GM12878 (cell line): ENCODE measurements at regions not wholly inside any gene's neighbourhood (a gene's known extent, or its start where the extent isn't known, plus 50 kb on each side); places are given as distances from the start of the nearest gene placed in this dataset.

Experiments used
- ATAC-seq: fragments of 200-7000 bp; cut with Tn5 transposase; 3 replicates; pipeline ENCODE4 v1.9.1; 2020; ENCODE audit warnings: mild to moderate bottlenecking, moderate library complexity
- BruUV-seq: library from RNA; stranded (reverse); fragments of 400-500 nt; replicated peaks from 2 replicates; lab custom pipeline; 2021; lab: Mats Ljungman, UMichigan
- CTCF ChIA-PET: fragments of 300-600 bp; sonication (Branson Sonifier 250); formaldehyde crosslinking; extraction: SDS; loops from one replicate; lab custom pipeline; 2021; ENCODE audit warnings: inconsistent platforms; lab: Yijun Ruan, JAX
- POLR2A ChIA-PET: fragments of 350-600 bp; formaldehyde crosslinking; extraction: SDS; loops from one replicate; lab custom pipeline; 2021; ENCODE audit warnings: inconsistent platforms; lab: Charles Lee
- RAD21 ChIA-PET: fragments of 300-600 bp; sonication (Branson Sonifier 250); formaldehyde crosslinking; loops from one replicate; lab custom pipeline; 2023; ENCODE audit warnings: antibody characterized with exemption; ENCODE audit not compliant: unreplicated experiment; lab: Charles Lee
- SMC1A ChIA-PET: fragments of 300-600 bp; sonication (Branson Sonifier 250); formaldehyde crosslinking; loops from one replicate; lab custom pipeline; 2023; ENCODE audit not compliant: unreplicated experiment, uncharacterized antibody; lab: Charles Lee
- DNase-seq: peaks from one replicate; pipeline ENCODE4 v3.0.0-alpha.2; 2011; ENCODE audit warnings: low read depth, low spot score
- FAIRE-seq: peaks from 3 replicates; lab custom pipeline; 2011; peaks lifted over from hg19 to GRCh38; lab: Jason Lieb, UNC
- H2AFZ ChIP-seq: 2 replicates; pipeline ENCODE4 v1.6.0; 2011; ENCODE audit warnings: low read depth, low read length, control low read depth; ENCODE audit not compliant: control insufficient read depth
- H3K27ac ChIP-seq: 2 replicates; pipeline ENCODE4 v1.5.1; 2011; ENCODE audit warnings: control low read depth; ENCODE audit not compliant: control insufficient read depth, insufficient read depth
- H3K27me3 ChIP-seq, 2 experiments: replicated peaks in 1 of 2; 2 replicates each; pipeline versions ENCODE4 v1.6.0 to v1.6.1; 2011; ENCODE audit warnings: low read length in 1 of 2; ENCODE audit not compliant: control insufficient read depth in 2 of 2, insufficient read depth in 2 of 2
- H3K36me3 ChIP-seq, 2 experiments: 2 replicates each; pipeline ENCODE4 v1.5.1; 2011; ENCODE audit warnings: low read length in 1 of 2; ENCODE audit not compliant: control insufficient read depth in 2 of 2, insufficient read depth in 2 of 2
- H3K4me1 ChIP-seq: 2 replicates; pipeline ENCODE4 v1.6.1; 2011; ENCODE audit warnings: mild to moderate bottlenecking, low read length, moderate library complexity, mixed read lengths; ENCODE audit not compliant: control insufficient read depth, insufficient read depth
- H3K4me2 ChIP-seq: 2 replicates; pipeline ENCODE4 v1.6.0; 2011; ENCODE audit warnings: control low read depth; ENCODE audit not compliant: control insufficient read depth, insufficient read depth
- H3K4me3 ChIP-seq: fragments of 200-600 bp; sonication (generic); 2 replicates; pipeline ENCODE4 v1.5.1; 2016
- H3K79me2 ChIP-seq: 2 replicates; pipeline ENCODE4 v1.6.0; 2011; ENCODE audit warnings: low read length; ENCODE audit not compliant: control insufficient read depth, insufficient read depth
- H3K9ac ChIP-seq: 2 replicates; pipeline ENCODE4 v1.8.0; 2011; ENCODE audit warnings: low read length, control low read depth, mixed read lengths; ENCODE audit not compliant: control insufficient read depth, insufficient read depth
- H3K9me3 ChIP-seq: replicated peaks from 3 replicates; pipeline ENCODE4 v1.5.1; 2011; ENCODE audit warnings: mild to moderate bottlenecking, low read length; ENCODE audit not compliant: control insufficient read depth, insufficient read depth
- H4K20me1 ChIP-seq: 2 replicates; pipeline ENCODE4 v1.6.0; 2011; ENCODE audit not compliant: control insufficient read depth, insufficient read depth
- CHD4 ChIP-seq: fragments of 200-600 bp; sonication (generic); IDR thresholded peaks from 2 replicates; pipeline ENCODE4 v1.6.1; 2016; ENCODE audit warnings: mild to moderate bottlenecking
- EZH2 ChIP-seq: IDR thresholded peaks from 2 replicates; pipeline ENCODE4 v1.6.1; 2012; ENCODE audit warnings: low read depth, mild to moderate bottlenecking, control low read depth, inconsistent platforms, low read length, borderline replicate concordance; ENCODE audit not compliant: control insufficient read depth
- FOXM1 ChIP-seq: IDR thresholded peaks from 2 replicates; pipeline ENCODE4 v1.6.1; 2012; ENCODE audit warnings: low read depth, mild to moderate bottlenecking, inconsistent platforms, low read length, moderate library complexity
- IKZF1 ChIP-seq: fragments of 450-650 bp; conservative IDR thresholded peaks from 2 replicates; pipeline ENCODE4 v1.6.1; 2017; ENCODE audit warnings: antibody characterized with exemption, mild to moderate bottlenecking
- PRDM15 ChIP-seq: fragments of 450-650 bp; formaldehyde crosslinking; IDR thresholded peaks from 2 replicates; pipeline ENCODE4 v1.4.0; 2020; ENCODE audit warnings: mild to moderate bottlenecking, moderate library complexity
- RB1 ChIP-seq: fragments of 450-650 bp; formaldehyde crosslinking; IDR thresholded peaks from 2 replicates; pipeline ENCODE4 v1.6.1; 2017; ENCODE audit warnings: mild to moderate bottlenecking, borderline replicate concordance
- RFX5 ChIP-seq: IDR thresholded peaks from 2 replicates; pipeline ENCODE4 v1.6.1; 2011; ENCODE audit warnings: low read depth, low read length, improper control_type of control experiment
- SIX5 ChIP-seq: IDR thresholded peaks from 2 replicates; pipeline ENCODE4 v1.6.1; 2011; ENCODE audit warnings: mild to moderate bottlenecking, low read depth, low read length, moderate library complexity; ENCODE audit not compliant: severe bottlenecking
- SP1 ChIP-seq: IDR thresholded peaks from one replicate; pipeline ENCODE4 v1.6.1; 2011; ENCODE audit warnings: low read depth, low read length
- TAF1 ChIP-seq: IDR thresholded peaks from 2 replicates; pipeline ENCODE4 v1.6.1; 2011; ENCODE audit warnings: mild to moderate bottlenecking, low read depth, low read length, borderline replicate concordance
- ZBED1 ChIP-seq: IDR thresholded peaks from 2 replicates; pipeline ENCODE4 v1.6.1; 2016; ENCODE audit warnings: borderline replicate concordance
- ZNF207 ChIP-seq: fragments of 450-650 bp; IDR thresholded peaks from 2 replicates; pipeline ENCODE4 v1.6.1; 2014; ENCODE audit warnings: antibody characterized with exemption, mild to moderate bottlenecking, borderline replicate concordance
- WGBS: methylation state at CpG from one replicate; pipeline ENCODE4 v1.1.6; 2016; ENCODE audit warnings: low lambda C conversion rate; ENCODE audit not compliant: insufficient replicate concordance, insufficient coverage; ENCODE audit errors: missing lambda C conversion rate; 5-methylcytosine and 5-hydroxymethylcytosine counted together
- in situ Hi-C: fragments of 300-500 bp; cut with MboI; formaldehyde crosslinking; loops from 9 replicates; pipeline ENCODE4 v1.14.3; 2018; ENCODE audit warnings: mixed read lengths
- intact Hi-C: fragments of 100-400 bp; cut with micrococcal nuclease; formaldehyde crosslinking; loops from one replicate; pipeline ENCODE4 v1.14.2; 2022; ENCODE audit not compliant: unreplicated experiment
- TF ChIP-seq, protein P1 (sequence below): IDR thresholded peaks from 2 replicates; pipeline ENCODE4 v1.6.1; 2012; ENCODE audit warnings: mild to moderate bottlenecking, low read depth, low read length
- TF ChIP-seq, protein P2 (sequence below): fragments of 450-650 bp; IDR thresholded peaks from 2 replicates; pipeline ENCODE4 v1.6.1; 2017; ENCODE audit warnings: mild to moderate bottlenecking, moderate library complexity

DNA sequence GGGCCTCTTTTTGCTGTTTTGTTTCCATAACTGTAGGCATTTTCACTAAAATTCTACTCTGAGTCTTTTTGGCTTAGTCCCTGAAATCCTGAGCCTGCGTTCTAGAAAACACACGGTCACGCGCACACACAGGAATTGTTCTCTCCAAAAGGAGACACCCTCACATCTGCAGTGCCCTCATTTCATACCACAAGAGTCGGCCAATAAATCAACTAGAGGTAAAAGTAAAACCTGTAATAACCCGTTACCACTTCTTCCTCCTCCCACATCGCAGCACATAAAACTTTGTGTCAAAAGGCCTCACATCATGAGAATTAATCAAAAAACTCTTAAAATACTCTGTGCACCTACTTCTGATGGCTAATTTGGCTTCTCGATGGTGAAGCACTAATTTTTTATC lies 133.3 kb upstream of the MGMT start:
- intact Hi-C loops (loop anchor here (2.0 kb wide), 1 partner anchor 303 kb away; no protein-coding TSS in a partner anchor), in situ Hi-C loops (no loop called here)
- RAD21 ChIA-PET: no interaction called here
- H3K4me3 ChIP-seq: no peak overlapping the region
- no TSS peak for BruUV-seq
- FAIRE-seq (no peak), DNase-seq (no peak), ATAC-seq (no peak)
- no peaks in the 10 kb centered on the region for H4K20me1 ChIP-seq
- no peaks in the 10 kb centered on the region for H3K36me3 ChIP-seq
- no peak overlapping the region for H3K27ac ChIP-seq
- no peaks in the 10 kb centered on the region for H3K4me1 ChIP-seq
- H3K27me3 ChIP-seq: no peaks in the 10 kb centered on the region
- CTCF ChIA-PET: no interaction called here
- SMC1A ChIA-PET: no interaction called here
- no peaks in the 10 kb centered on the region for H3K9me3 ChIP-seq
- H3K79me2 ChIP-seq: no peaks in the 10 kb centered on the region
- no peak overlapping the region for H3K9ac ChIP-seq
- 31% methylated on average over 8 of the region's 8 CpGs for WGBS
- no peak overlapping the region for H3K4me2 ChIP-seq
- no peak overlapping the region for H2AFZ ChIP-seq
- POLR2A ChIA-PET: no interaction called here
- TF ChIP-seq PRDM15 (no peak), RFX5 (no peak), ZNF207 (no peak), EZH2 (no peak), ZBED1 (no peak), SP1 (no peak), SIX5 (no peak), IKZF1 (no peak), CHD4 (no peak), FOXM1 (no peak), RB1 (no peak), TAF1 (no peak)
- TF ChIP-seq, protein P1, sequence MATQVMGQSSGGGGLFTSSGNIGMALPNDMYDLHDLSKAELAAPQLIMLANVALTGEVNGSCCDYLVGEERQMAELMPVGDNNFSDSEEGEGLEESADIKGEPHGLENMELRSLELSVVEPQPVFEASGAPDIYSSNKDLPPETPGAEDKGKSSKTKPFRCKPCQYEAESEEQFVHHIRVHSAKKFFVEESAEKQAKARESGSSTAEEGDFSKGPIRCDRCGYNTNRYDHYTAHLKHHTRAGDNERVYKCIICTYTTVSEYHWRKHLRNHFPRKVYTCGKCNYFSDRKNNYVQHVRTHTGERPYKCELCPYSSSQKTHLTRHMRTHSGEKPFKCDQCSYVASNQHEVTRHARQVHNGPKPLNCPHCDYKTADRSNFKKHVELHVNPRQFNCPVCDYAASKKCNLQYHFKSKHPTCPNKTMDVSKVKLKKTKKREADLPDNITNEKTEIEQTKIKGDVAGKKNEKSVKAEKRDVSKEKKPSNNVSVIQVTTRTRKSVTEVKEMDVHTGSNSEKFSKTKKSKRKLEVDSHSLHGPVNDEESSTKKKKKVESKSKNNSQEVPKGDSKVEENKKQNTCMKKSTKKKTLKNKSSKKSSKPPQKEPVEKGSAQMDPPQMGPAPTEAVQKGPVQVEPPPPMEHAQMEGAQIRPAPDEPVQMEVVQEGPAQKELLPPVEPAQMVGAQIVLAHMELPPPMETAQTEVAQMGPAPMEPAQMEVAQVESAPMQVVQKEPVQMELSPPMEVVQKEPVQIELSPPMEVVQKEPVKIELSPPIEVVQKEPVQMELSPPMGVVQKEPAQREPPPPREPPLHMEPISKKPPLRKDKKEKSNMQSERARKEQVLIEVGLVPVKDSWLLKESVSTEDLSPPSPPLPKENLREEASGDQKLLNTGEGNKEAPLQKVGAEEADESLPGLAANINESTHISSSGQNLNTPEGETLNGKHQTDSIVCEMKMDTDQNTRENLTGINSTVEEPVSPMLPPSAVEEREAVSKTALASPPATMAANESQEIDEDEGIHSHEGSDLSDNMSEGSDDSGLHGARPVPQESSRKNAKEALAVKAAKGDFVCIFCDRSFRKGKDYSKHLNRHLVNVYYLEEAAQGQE: no peak
- TF ChIP-seq, protein P2, sequence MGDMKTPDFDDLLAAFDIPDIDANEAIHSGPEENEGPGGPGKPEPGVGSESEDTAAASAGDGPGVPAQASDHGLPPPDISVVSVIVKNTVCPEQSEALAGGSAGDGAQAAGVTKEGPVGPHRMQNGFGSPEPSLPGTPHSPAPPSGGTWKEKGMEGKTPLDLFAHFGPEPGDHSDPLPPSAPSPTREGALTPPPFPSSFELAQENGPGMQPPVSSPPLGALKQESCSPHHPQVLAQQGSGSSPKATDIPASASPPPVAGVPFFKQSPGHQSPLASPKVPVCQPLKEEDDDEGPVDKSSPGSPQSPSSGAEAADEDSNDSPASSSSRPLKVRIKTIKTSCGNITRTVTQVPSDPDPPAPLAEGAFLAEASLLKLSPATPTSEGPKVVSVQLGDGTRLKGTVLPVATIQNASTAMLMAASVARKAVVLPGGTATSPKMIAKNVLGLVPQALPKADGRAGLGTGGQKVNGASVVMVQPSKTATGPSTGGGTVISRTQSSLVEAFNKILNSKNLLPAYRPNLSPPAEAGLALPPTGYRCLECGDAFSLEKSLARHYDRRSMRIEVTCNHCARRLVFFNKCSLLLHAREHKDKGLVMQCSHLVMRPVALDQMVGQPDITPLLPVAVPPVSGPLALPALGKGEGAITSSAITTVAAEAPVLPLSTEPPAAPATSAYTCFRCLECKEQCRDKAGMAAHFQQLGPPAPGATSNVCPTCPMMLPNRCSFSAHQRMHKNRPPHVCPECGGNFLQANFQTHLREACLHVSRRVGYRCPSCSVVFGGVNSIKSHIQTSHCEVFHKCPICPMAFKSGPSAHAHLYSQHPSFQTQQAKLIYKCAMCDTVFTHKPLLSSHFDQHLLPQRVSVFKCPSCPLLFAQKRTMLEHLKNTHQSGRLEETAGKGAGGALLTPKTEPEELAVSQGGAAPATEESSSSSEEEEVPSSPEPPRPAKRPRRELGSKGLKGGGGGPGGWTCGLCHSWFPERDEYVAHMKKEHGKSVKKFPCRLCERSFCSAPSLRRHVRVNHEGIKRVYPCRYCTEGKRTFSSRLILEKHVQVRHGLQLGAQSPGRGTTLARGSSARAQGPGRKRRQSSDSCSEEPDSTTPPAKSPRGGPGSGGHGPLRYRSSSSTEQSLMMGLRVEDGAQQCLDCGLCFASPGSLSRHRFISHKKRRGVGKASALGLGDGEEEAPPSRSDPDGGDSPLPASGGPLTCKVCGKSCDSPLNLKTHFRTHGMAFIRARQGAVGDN: no peak
